ENCODE measurements at regions not wholly inside any gene's neighbourhood (a gene's known extent, or its start where the extent isn't known, plus 50 kb on each side); places are given as distances from the start of the nearest gene placed in this dataset.

- H3K9me3 ChIP-seq (ENCODE audit: control insufficient read depth in 2 of 2, low read length in 2 of 2), result no peaks in the 10 kb centered on the region
- H3K4me1 Mint-ChIP-seq, result no peaks in the 10 kb centered on the region
- H3K4me3 Mint-ChIP-seq, result no peak overlapping the region
- no peaks in the 10 kb centered on the region for H3K36me3 Mint-ChIP-seq
- no peak overlapping the region for H3K27ac ChIP-seq (ENCODE audit: insufficient read depth, low read length, poor library complexity, severe bottlenecking)
- no peak overlapping the region for H3K27ac Mint-ChIP-seq
- H3K4me3 ChIP-seq (ENCODE audit: low read depth, low read length), result no peak overlapping the region
- ATAC-seq (ENCODE audit: low read depth in 2 of 2) (no peak), DNase-seq (no peak)
- no peaks in the 10 kb centered on the region for H3K9me3 Mint-ChIP-seq
- H3K27me3 Mint-ChIP-seq, result no peaks in the 10 kb centered on the region
- H3K4me1 ChIP-seq (ENCODE audit: control insufficient read depth, insufficient read depth, low read length, poor library complexity, severe bottlenecking), result peaks cover 3% of the 10 kb centered on the region
- no peaks in the 10 kb centered on the region for H3K27me3 ChIP-seq (ENCODE audit: control insufficient read depth, insufficient read depth, low read length)
- no peaks in the 10 kb centered on the region for H3K36me3 ChIP-seq (ENCODE audit: control insufficient read depth, insufficient read depth, low read length)
Observed at GRCh38 chr14:104435147-104436046, 144.2 kb upstream of the C14orf180 start.

- Histone ChIP-seq H3K4me1 (ENCODE audit: control insufficient read depth, insufficient read depth, low read length, poor library complexity, severe bottlenecking) (peaks cover 3% of the 10 kb centered on the region), H3K27me3 (ENCODE audit: control insufficient read depth, insufficient read depth, low read length) (no peaks in the 10 kb centered on the region), H3K36me3 (ENCODE audit: control insufficient read depth, insufficient read depth, low read length) (no peaks in the 10 kb centered on the region), H3K9me3 (ENCODE audit: control insufficient read depth in 2 of 2, low read length in 2 of 2) (no peaks in the 10 kb centered on the region), H3K4me3 (ENCODE audit: low read depth, low read length) (no peak overlapping the region), H3K27ac (ENCODE audit: insufficient read depth, low read length, poor library complexity, severe bottlenecking) (no peak overlapping the region)
- Mint-ChIP-seq H3K27ac (no peak overlapping the region), H3K27me3 (no peaks in the 10 kb centered on the region), H3K9me3 (no peaks in the 10 kb centered on the region), H3K36me3 (no peaks in the 10 kb centered on the region), H3K4me3 (no peak overlapping the region), H3K4me1 (no peaks in the 10 kb centered on the region)
- DNase-seq (no peak), ATAC-seq (ENCODE audit: low read depth in 2 of 2) (no peak)
Observed at GRCh38 chr14:104436047-104436591, 143.4 kb upstream of the C14orf180 start.

- no peaks in the 10 kb centered on the region for H3K36me3 ChIP-seq (ENCODE audit: control insufficient read depth, insufficient read depth, low read length)
- Mint-ChIP-seq H3K4me1 (no peaks in the 10 kb centered on the region), H3K4me3 (no peak overlapping the region), H3K27me3 (no peaks in the 10 kb centered on the region), H3K27ac (no peak overlapping the region), H3K36me3 (no peaks in the 10 kb centered on the region), H3K9me3 (no peaks in the 10 kb centered on the region)
- DNase-seq (no peak), ATAC-seq (ENCODE audit: low read depth in 2 of 2) (no peak)
- H3K27me3 ChIP-seq (ENCODE audit: control insufficient read depth, insufficient read depth, low read length), result no peaks in the 10 kb centered on the region
- peaks cover 3% of the 10 kb centered on the region for H3K4me1 ChIP-seq (ENCODE audit: control insufficient read depth, insufficient read depth, low read length, poor library complexity, severe bottlenecking)
- no peak overlapping the region for H3K4me3 ChIP-seq (ENCODE audit: low read depth, low read length)
- no peak overlapping the region for H3K27ac ChIP-seq (ENCODE audit: insufficient read depth, low read length, poor library complexity, severe bottlenecking)
- H3K9me3 ChIP-seq (ENCODE audit: control insufficient read depth in 2 of 2, low read length in 2 of 2), result no peaks in the 10 kb centered on the region
Observed at GRCh38 chr14:104436741-104437701, 142.5 kb upstream of the C14orf180 start.

- Mint-ChIP-seq H3K4me3 (no peak overlapping the region), H3K36me3 (no peaks in the 10 kb centered on the region), H3K9me3 (no peaks in the 10 kb centered on the region), H3K4me1 (no peaks in the 10 kb centered on the region), H3K27me3 (no peaks in the 10 kb centered on the region), H3K27ac (no peak overlapping the region)
- Histone ChIP-seq H3K4me1 (ENCODE audit: control insufficient read depth, insufficient read depth, low read length, poor library complexity, severe bottlenecking) (peaks cover 3% of the 10 kb centered on the region), H3K4me3 (ENCODE audit: low read depth, low read length) (no peak overlapping the region), H3K9me3 (ENCODE audit: control insufficient read depth in 2 of 2, low read length in 2 of 2) (no peaks in the 10 kb centered on the region), H3K27me3 (ENCODE audit: control insufficient read depth, insufficient read depth, low read length) (no peaks in the 10 kb centered on the region), H3K36me3 (ENCODE audit: control insufficient read depth, insufficient read depth, low read length) (no peaks in the 10 kb centered on the region), H3K27ac (ENCODE audit: insufficient read depth, low read length, poor library complexity, severe bottlenecking) (no peak overlapping the region)
- no peak for ATAC-seq (ENCODE audit: low read depth in 2 of 2)
- DNase-seq, result no peak
Observed at GRCh38 chr14:104437703-104438102, 141.9 kb upstream of the C14orf180 start.

GRCh38 chr14:104438166-104438887 is 141.2 kb upstream of the C14orf180 start:
- Mint-ChIP-seq H3K27me3 (no peaks in the 10 kb centered on the region), H3K27ac (no peak overlapping the region), H3K9me3 (no peaks in the 10 kb centered on the region), H3K36me3 (no peaks in the 10 kb centered on the region), H3K4me1 (no peaks in the 10 kb centered on the region), H3K4me3 (no peak overlapping the region)
- no peak overlapping the region for H3K4me3 ChIP-seq (ENCODE audit: low read depth, low read length)
- no peak overlapping the region for H3K27ac ChIP-seq (ENCODE audit: insufficient read depth, low read length, poor library complexity, severe bottlenecking)
- no peaks in the 10 kb centered on the region for H3K36me3 ChIP-seq (ENCODE audit: control insufficient read depth, insufficient read depth, low read length)
- H3K4me1 ChIP-seq (ENCODE audit: control insufficient read depth, insufficient read depth, low read length, poor library complexity, severe bottlenecking), result peaks cover 3% of the 10 kb centered on the region
- H3K9me3 ChIP-seq (ENCODE audit: control insufficient read depth in 2 of 2, low read length in 2 of 2), result no peaks in the 10 kb centered on the region
- DNase-seq (no peak), ATAC-seq (ENCODE audit: low read depth in 2 of 2) (no peak)
- no peaks in the 10 kb centered on the region for H3K27me3 ChIP-seq (ENCODE audit: control insufficient read depth, insufficient read depth, low read length)

GRCh38 chr14:104439625-104440024 is 139.9 kb upstream of the C14orf180 start:
- no peak for ATAC-seq (ENCODE audit: low read depth in 2 of 2)
- Mint-ChIP-seq H3K27ac (peak overlapping the region in 2 of 3 donors; percentile 74 to 76), H3K4me3 (no peak overlapping the region), H3K27me3 (no peaks in the 10 kb centered on the region), H3K36me3 (no peaks in the 10 kb centered on the region), H3K4me1 (no peaks in the 10 kb centered on the region), H3K9me3 (no peaks in the 10 kb centered on the region)
- Histone ChIP-seq H3K4me3 (ENCODE audit: low read depth, low read length) (no peak overlapping the region), H3K27me3 (ENCODE audit: control insufficient read depth, insufficient read depth, low read length) (no peaks in the 10 kb centered on the region), H3K4me1 (ENCODE audit: control insufficient read depth, insufficient read depth, low read length, poor library complexity, severe bottlenecking) (peaks cover 3% of the 10 kb centered on the region), H3K27ac (ENCODE audit: insufficient read depth, low read length, poor library complexity, severe bottlenecking) (no peak overlapping the region), H3K9me3 (ENCODE audit: control insufficient read depth in 2 of 2, low read length in 2 of 2) (no peaks in the 10 kb centered on the region), H3K36me3 (ENCODE audit: control insufficient read depth, insufficient read depth, low read length) (no peaks in the 10 kb centered on the region)
- DNase-seq, result no peak

- Mint-ChIP-seq H3K36me3 (no peaks in the 10 kb centered on the region), H3K4me1 (no peaks in the 10 kb centered on the region), H3K27me3 (no peaks in the 10 kb centered on the region), H3K9me3 (peaks cover 0 to 1% (median 0%) of the 10 kb centered on the region in 7 donors), H3K27ac (no peak overlapping the region), H3K4me3 (peak overlapping the region in 1 of 4 donors; percentile 51)
- no peaks in the 10 kb centered on the region for H3K27me3 ChIP-seq (ENCODE audit: control insufficient read depth, insufficient read depth, low read length)
- ATAC-seq (ENCODE audit: low read depth in 2 of 2), result no peak
- no peak for DNase-seq
- peaks cover 3% of the 10 kb centered on the region for H3K4me1 ChIP-seq (ENCODE audit: control insufficient read depth, insufficient read depth, low read length, poor library complexity, severe bottlenecking)
- no peak overlapping the region for H3K27ac ChIP-seq (ENCODE audit: insufficient read depth, low read length, poor library complexity, severe bottlenecking)
- no peak overlapping the region for H3K4me3 ChIP-seq (ENCODE audit: low read depth, low read length)
- no peaks in the 10 kb centered on the region for H3K36me3 ChIP-seq (ENCODE audit: control insufficient read depth, insufficient read depth, low read length)
- no peaks in the 10 kb centered on the region for H3K9me3 ChIP-seq (ENCODE audit: control insufficient read depth in 2 of 2, low read length in 2 of 2)
Observed at GRCh38 chr14:104440297-104440956, 139.1 kb upstream of the C14orf180 start.
